ENCODE measurements at regions not wholly inside any gene's neighbourhood (a gene's known extent, or its start where the extent isn't known, plus 50 kb on each side); places are given as distances from the start of the nearest gene placed in this dataset.

DNA sequence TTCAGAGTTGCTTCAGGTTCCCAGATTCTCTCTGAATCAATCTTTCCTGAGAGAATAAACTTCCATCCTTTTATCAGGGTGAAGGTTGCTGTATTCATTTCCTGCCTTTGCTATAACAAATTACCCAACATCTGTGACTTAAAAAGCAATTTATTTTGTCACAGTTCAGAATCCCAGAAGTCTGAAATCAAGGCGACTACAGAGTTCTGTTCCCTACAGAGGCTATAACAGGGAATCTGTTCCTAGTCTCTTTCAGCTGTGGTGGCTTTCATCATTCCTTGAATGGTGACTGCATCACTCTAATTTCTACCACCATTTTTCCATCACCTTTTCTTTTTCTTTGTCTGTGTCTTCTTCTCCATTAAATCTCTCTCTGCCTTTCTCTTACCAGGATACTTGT is 459.3 kb upstream of the PRR20A start:
- TF ChIP-seq, protein P1, sequence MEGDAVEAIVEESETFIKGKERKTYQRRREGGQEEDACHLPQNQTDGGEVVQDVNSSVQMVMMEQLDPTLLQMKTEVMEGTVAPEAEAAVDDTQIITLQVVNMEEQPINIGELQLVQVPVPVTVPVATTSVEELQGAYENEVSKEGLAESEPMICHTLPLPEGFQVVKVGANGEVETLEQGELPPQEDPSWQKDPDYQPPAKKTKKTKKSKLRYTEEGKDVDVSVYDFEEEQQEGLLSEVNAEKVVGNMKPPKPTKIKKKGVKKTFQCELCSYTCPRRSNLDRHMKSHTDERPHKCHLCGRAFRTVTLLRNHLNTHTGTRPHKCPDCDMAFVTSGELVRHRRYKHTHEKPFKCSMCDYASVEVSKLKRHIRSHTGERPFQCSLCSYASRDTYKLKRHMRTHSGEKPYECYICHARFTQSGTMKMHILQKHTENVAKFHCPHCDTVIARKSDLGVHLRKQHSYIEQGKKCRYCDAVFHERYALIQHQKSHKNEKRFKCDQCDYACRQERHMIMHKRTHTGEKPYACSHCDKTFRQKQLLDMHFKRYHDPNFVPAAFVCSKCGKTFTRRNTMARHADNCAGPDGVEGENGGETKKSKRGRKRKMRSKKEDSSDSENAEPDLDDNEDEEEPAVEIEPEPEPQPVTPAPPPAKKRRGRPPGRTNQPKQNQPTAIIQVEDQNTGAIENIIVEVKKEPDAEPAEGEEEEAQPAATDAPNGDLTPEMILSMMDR (IDR thresholded peaks at IDR 0.05), result no peak
- TF ChIP-seq POLR2A (IDR thresholded peaks at IDR 0.05), result no peak
